ENCODE measurements at regions not wholly inside any gene's neighbourhood (a gene's known extent, or its start where the extent isn't known, plus 50 kb on each side); places are given as distances from the start of the nearest gene placed in this dataset.

DNA sequence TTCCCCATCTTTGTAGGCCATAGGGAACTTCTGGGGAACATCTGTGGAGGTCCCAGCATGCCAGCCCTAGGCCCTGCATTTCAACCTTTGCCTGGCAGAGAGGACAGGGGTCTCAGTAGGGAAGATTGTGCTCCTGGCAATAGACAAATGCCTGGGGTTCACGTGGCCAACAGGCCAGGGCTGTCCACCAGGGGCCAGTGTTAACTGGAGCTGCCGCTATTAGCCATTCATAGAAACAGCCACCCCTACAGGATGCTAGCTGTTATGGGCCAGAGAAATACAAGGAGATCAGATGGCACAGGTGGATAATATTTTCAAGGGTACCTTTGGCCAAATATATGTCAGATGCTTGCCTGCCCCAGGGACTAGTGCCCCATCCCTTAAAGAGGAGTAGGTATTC lies 932.9 kb downstream of the QKI start:
- H3K36me3 Mint-ChIP-seq (ENCODE audit: insufficient read depth, unreplicated experiment): no peaks in the 10 kb centered on the region
- H3K9me3 Mint-ChIP-seq (ENCODE audit: unreplicated experiment): no peaks in the 10 kb centered on the region
- H3K4me1 ChIP-seq: no peaks in the 10 kb centered on the region
- no peaks in the 10 kb centered on the region for H3K4me1 Mint-ChIP-seq (ENCODE audit: low read depth, unreplicated experiment)
- no peak overlapping the region for H3K4me3 ChIP-seq (ENCODE audit: low read depth, low read length)
- H3K27me3 ChIP-seq (replicated peaks; ENCODE audit: control insufficient read depth, insufficient read depth, low read length): no peaks in the 10 kb centered on the region
- POLR2A ChIA-PET: no interaction called here
- TF ChIP-seq, protein P1, sequence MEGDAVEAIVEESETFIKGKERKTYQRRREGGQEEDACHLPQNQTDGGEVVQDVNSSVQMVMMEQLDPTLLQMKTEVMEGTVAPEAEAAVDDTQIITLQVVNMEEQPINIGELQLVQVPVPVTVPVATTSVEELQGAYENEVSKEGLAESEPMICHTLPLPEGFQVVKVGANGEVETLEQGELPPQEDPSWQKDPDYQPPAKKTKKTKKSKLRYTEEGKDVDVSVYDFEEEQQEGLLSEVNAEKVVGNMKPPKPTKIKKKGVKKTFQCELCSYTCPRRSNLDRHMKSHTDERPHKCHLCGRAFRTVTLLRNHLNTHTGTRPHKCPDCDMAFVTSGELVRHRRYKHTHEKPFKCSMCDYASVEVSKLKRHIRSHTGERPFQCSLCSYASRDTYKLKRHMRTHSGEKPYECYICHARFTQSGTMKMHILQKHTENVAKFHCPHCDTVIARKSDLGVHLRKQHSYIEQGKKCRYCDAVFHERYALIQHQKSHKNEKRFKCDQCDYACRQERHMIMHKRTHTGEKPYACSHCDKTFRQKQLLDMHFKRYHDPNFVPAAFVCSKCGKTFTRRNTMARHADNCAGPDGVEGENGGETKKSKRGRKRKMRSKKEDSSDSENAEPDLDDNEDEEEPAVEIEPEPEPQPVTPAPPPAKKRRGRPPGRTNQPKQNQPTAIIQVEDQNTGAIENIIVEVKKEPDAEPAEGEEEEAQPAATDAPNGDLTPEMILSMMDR (IDR thresholded peaks at IDR 0.05; ENCODE audit: insufficient read depth in 1 of 2, low read depth in 1 of 2, low read length in 1 of 2, severe bottlenecking in 1 of 2, unreplicated experiment in 1 of 2): no peak
- BruUV-seq (replicated peaks): no TSS peak
- intact Hi-C loops (cut with micrococcal nuclease; ENCODE audit: unreplicated experiment): loop anchor here (1.0 kb wide), 1 partner anchor 580 kb away; no protein-coding TSS in a partner anchor
- H3K9me3 ChIP-seq: no peaks in the 10 kb centered on the region
- peaks cover 3% of the 10 kb centered on the region for H3K27me3 Mint-ChIP-seq (ENCODE audit: insufficient read depth, unreplicated experiment)
- H3K36me3 ChIP-seq (ENCODE audit: control insufficient read depth, insufficient read depth, low read length): no peaks in the 10 kb centered on the region
- CTCF ChIA-PET: interaction anchor here (0.7 kb wide), 1 partner anchor 272 kb away, joined by 3 read pairs; no protein-coding TSS in a partner anchor
- no peak overlapping the region for H3K4me3 Mint-ChIP-seq (ENCODE audit: unreplicated experiment)
- DNase-seq: no peak
- H3K27ac Mint-ChIP-seq (ENCODE audit: unreplicated experiment): no peak overlapping the region

DNA sequence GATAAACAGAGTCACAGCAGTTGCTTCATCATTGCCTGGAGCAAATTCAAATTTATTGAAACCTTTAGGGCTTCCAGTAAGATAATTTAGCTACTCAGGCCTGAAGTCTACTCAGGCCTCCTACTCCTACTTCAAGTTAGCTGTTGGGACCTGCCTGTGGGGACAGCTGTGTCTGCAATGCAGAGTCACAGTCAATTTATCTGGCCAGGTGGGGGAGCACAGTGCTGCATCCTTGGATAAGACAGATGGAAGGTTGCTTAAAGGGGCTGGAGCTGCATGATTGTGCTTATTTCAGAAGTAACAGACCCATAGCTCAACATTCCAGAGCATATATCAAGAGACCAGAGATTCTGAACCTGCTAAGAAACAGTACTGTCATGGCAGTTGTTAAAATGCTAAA lies 932.1 kb downstream of the QKI start:
- H3K4me1 Mint-ChIP-seq (ENCODE audit: low read depth, unreplicated experiment): no peaks in the 10 kb centered on the region
- TF ChIP-seq, protein P1 (IDR thresholded peaks at IDR 0.05; ENCODE audit: insufficient read depth in 1 of 2, low read depth in 1 of 2, low read length in 1 of 2, severe bottlenecking in 1 of 2, unreplicated experiment in 1 of 2): no peak
- H3K36me3 Mint-ChIP-seq (ENCODE audit: insufficient read depth, unreplicated experiment): no peaks in the 10 kb centered on the region
- intact Hi-C loops (cut with micrococcal nuclease; ENCODE audit: unreplicated experiment): loop anchor here (1.0 kb wide), 1 partner anchor 581 kb away; no protein-coding TSS in a partner anchor
- no peak overlapping the region for H3K27ac Mint-ChIP-seq (ENCODE audit: unreplicated experiment)
- Histone ChIP-seq H3K27me3 (replicated peaks; ENCODE audit: control insufficient read depth, insufficient read depth, low read length) (no peaks in the 10 kb centered on the region), H3K4me1 (no peaks in the 10 kb centered on the region), H3K9me3 (no peaks in the 10 kb centered on the region), H3K4me3 (ENCODE audit: low read depth, low read length) (no peak overlapping the region), H3K36me3 (ENCODE audit: control insufficient read depth, insufficient read depth, low read length) (no peaks in the 10 kb centered on the region)
- no TSS peak for BruUV-seq (replicated peaks)
- peaks cover 3% of the 10 kb centered on the region for H3K27me3 Mint-ChIP-seq (ENCODE audit: insufficient read depth, unreplicated experiment)
- H3K4me3 Mint-ChIP-seq (ENCODE audit: unreplicated experiment): no peak overlapping the region
- no peak for DNase-seq
- H3K9me3 Mint-ChIP-seq (ENCODE audit: unreplicated experiment): no peaks in the 10 kb centered on the region
- ChIA-PET CTCF (no interaction called here), POLR2A (no interaction called here)

DNA sequence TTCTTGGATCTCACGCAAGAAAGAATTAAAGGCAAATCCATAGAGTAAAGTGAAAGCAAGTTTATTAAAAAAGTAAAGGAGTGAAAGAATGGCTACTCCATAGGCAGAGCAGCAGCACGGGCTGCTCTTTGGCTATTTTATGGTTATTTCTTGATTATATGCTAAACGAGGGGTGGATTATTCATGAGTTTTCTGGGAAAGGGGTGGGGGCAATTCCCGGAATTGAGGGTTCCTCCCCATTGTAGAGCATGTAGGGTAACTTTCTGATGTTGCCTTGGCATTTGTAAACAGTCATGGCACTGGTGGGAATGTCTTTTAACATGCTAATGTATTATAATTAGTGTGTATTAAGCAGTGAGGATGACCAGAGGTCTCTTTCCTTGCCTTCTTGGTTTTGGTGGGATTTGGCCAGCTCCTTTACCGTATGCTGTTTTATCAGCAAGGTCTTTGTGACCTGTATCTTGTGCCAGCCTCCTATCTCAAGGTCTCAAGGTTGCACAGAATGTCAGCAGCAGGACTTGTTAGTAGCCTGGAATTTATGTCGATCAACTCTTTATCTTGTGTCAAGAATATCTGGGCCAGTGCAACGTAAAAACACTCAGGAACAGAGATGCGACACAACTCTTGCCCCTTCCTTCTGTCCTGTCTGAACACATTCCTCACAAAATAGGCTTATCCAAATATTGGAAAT lies 931.4 kb downstream of the QKI start:
- Histone ChIP-seq H3K4me1 (no peaks in the 10 kb centered on the region), H3K9me3 (no peaks in the 10 kb centered on the region), H3K27me3 (replicated peaks; ENCODE audit: control insufficient read depth, insufficient read depth, low read length) (no peaks in the 10 kb centered on the region), H3K4me3 (ENCODE audit: low read depth, low read length) (no peak overlapping the region), H3K36me3 (ENCODE audit: control insufficient read depth, insufficient read depth, low read length) (no peaks in the 10 kb centered on the region)
- H3K27ac Mint-ChIP-seq (ENCODE audit: unreplicated experiment): no peak overlapping the region
- no peaks in the 10 kb centered on the region for H3K9me3 Mint-ChIP-seq (ENCODE audit: unreplicated experiment)
- ChIA-PET POLR2A (no interaction called here), CTCF (no interaction called here)
- no peak for DNase-seq
- intact Hi-C loops (cut with micrococcal nuclease; ENCODE audit: unreplicated experiment): no loop called here
- no peaks in the 10 kb centered on the region for H3K4me1 Mint-ChIP-seq (ENCODE audit: low read depth, unreplicated experiment)
- peaks cover 3% of the 10 kb centered on the region for H3K27me3 Mint-ChIP-seq (ENCODE audit: insufficient read depth, unreplicated experiment)
- TF ChIP-seq, protein P1 (IDR thresholded peaks at IDR 0.05; ENCODE audit: insufficient read depth in 1 of 2, low read depth in 1 of 2, low read length in 1 of 2, severe bottlenecking in 1 of 2, unreplicated experiment in 1 of 2): no peak
- H3K4me3 Mint-ChIP-seq (ENCODE audit: unreplicated experiment): no peak overlapping the region
- H3K36me3 Mint-ChIP-seq (ENCODE audit: insufficient read depth, unreplicated experiment): no peaks in the 10 kb centered on the region
- no TSS peak for BruUV-seq (replicated peaks)

Measured in Caco-2 (cell line).